NCI-H187 treated with DMSO at 0.1 percent for 48 hours (cell line): ENCODE measurements at regions not wholly inside any gene's neighbourhood (a gene's known extent, or its start where the extent isn't known, plus 50 kb on each side); places are given as distances from the start of the nearest gene placed in this dataset.

Source experiments
- DNase-seq: peaks from one replicate; lab custom pipeline; 2025; lab: John Stamatoyannopoulos, UW

GRCh38 chr4:138925495-138925894, 90.1 kb upstream of the NOCT start:
- DNase-seq, result no peak

GRCh38 chr4:138919094-138919936, 96.3 kb upstream of the NOCT start:
- peak; percentile 51 for DNase-seq

- DNase-seq, result no peak
Observed at GRCh38 chr4:138918169-138918869, 97.3 kb upstream of the NOCT start.

- no peak for DNase-seq
Observed at GRCh38 chr4:138916763-138917162, 98.8 kb upstream of the NOCT start.

GRCh38 chr4:138915756-138916155, 99.8 kb upstream of the NOCT start:
- no peak for DNase-seq

- DNase-seq, result no peak
Observed at GRCh38 chr4:138912704-138913340, 102.8 kb upstream of the NOCT start.

- peak; percentile 41 for DNase-seq
Observed at GRCh38 chr4:138911909-138912703, 103.5 kb upstream of the NOCT start.

- DNase-seq, result peak; percentile 59
Observed at GRCh38 chr4:138910914-138911336, 104.7 kb upstream of the NOCT start.

GRCh38 chr4:138910195-138910913, 105.2 kb upstream of the NOCT start:
- no peak for DNase-seq

GRCh38 chr4:138909587-138909986, 106.0 kb upstream of the NOCT start:
- DNase-seq, result no peak

- no peak for DNase-seq
Observed at GRCh38 chr4:138908134-138908533, 107.4 kb upstream of the NOCT start.

GRCh38 chr4:138907174-138907573, 108.4 kb upstream of the NOCT start:
- no peak for DNase-seq

- DNase-seq, result no peak
Observed at GRCh38 chr4:138904793-138905192, 110.8 kb upstream of the NOCT start.

- no peak for DNase-seq
Observed at GRCh38 chr4:138903185-138903584, 112.4 kb upstream of the NOCT start.

GRCh38 chr4:138902705-138903104, 112.9 kb upstream of the NOCT start:
- no peak for DNase-seq

GRCh38 chr4:138901177-138901576, 114.4 kb upstream of the NOCT start:
- DNase-seq, result no peak

GRCh38 chr4:138899999-138900398, 115.6 kb upstream of the NOCT start:
- no peak for DNase-seq

- DNase-seq, result peak; percentile 69
Observed at GRCh38 chr4:138898282-138898681, 117.3 kb upstream of the NOCT start.

GRCh38 chr4:138897811-138898226, 117.8 kb upstream of the NOCT start:
- peak; percentile 69 for DNase-seq

- DNase-seq, result no peak
Observed at GRCh38 chr4:138894709-138895108, 120.9 kb upstream of the NOCT start.

- no peak for DNase-seq
Observed at GRCh38 chr4:138894011-138894410, 121.6 kb upstream of the NOCT start.
